ENCODE measurements at regions not wholly inside any gene's neighbourhood (a gene's known extent, or its start where the extent isn't known, plus 50 kb on each side); places are given as distances from the start of the nearest gene placed in this dataset.

- no peak for DNase-seq
- TF ChIP-seq POLR2A (IDR thresholded peaks at IDR 0.05; ENCODE audit: low read length) (no peak), GATA1 (IDR thresholded peaks at IDR 0.05; ENCODE audit: low read depth, low read length) (no peak)
Observed at GRCh38 chr3:184506561-184506991, 55.0 kb upstream of the EPHB3 start.

GRCh38 chr3:184508938-184509337 lies 52.6 kb upstream of the EPHB3 start:
- DNase-seq, result no peak
- TF ChIP-seq POLR2A (IDR thresholded peaks at IDR 0.05; ENCODE audit: low read length) (no peak), GATA1 (IDR thresholded peaks at IDR 0.05; ENCODE audit: low read depth, low read length) (no peak)

- no peak for DNase-seq
- no peak for TF ChIP-seq GATA1 (IDR thresholded peaks at IDR 0.05; ENCODE audit: low read depth, low read length)
- TF ChIP-seq POLR2A (IDR thresholded peaks at IDR 0.05; ENCODE audit: low read length), result no peak
Observed at GRCh38 chr3:184511741-184512140, 49.8 kb upstream of the EPHB3 start.
